Neural progenitor cell (in vitro differentiated cells): ENCODE measurements at regions not wholly inside any gene's neighbourhood (a gene's known extent, or its start where the extent isn't known, plus 50 kb on each side); places are given as distances from the start of the nearest gene placed in this dataset.

Source experiments
- EZH2 ChIP-seq: fragments of 200-600 bp; sonication (generic); IDR thresholded peaks from 2 replicates; pipeline ENCODE4 v1.6.1; 2017; ENCODE audit warnings: antibody characterized with exemption, mild to moderate bottlenecking, moderate library complexity
- TF ChIP-seq, protein P1 (sequence below): fragments of 200-600 bp; sonication (generic); IDR thresholded peaks from 2 replicates; pipeline ENCODE4 v1.5.1; 2017; ENCODE audit warnings: antibody characterized with exemption, mild to moderate bottlenecking

GRCh38 chr7:89772276-89772675, 382.0 kb upstream of the STEAP1 start:
- TF ChIP-seq, protein P1, sequence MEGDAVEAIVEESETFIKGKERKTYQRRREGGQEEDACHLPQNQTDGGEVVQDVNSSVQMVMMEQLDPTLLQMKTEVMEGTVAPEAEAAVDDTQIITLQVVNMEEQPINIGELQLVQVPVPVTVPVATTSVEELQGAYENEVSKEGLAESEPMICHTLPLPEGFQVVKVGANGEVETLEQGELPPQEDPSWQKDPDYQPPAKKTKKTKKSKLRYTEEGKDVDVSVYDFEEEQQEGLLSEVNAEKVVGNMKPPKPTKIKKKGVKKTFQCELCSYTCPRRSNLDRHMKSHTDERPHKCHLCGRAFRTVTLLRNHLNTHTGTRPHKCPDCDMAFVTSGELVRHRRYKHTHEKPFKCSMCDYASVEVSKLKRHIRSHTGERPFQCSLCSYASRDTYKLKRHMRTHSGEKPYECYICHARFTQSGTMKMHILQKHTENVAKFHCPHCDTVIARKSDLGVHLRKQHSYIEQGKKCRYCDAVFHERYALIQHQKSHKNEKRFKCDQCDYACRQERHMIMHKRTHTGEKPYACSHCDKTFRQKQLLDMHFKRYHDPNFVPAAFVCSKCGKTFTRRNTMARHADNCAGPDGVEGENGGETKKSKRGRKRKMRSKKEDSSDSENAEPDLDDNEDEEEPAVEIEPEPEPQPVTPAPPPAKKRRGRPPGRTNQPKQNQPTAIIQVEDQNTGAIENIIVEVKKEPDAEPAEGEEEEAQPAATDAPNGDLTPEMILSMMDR = no peak
- no peak for TF ChIP-seq EZH2
